H1 (cell line): ENCODE measurements at regions not wholly inside any gene's neighbourhood (a gene's known extent, or its start where the extent isn't known, plus 50 kb on each side); places are given as distances from the start of the nearest gene placed in this dataset.

Experiments
- CTCF ChIA-PET: fragments of 300-600 bp; sonication (Branson Sonifier 250); formaldehyde crosslinking; loops from one replicate; lab custom pipeline; 2021; ENCODE audit not compliant: partially characterized antibody; lab: Charles Lee
- POLR2A ChIA-PET: fragments of 300-600 bp; sonication (Branson Sonifier 250); formaldehyde crosslinking; loops from one replicate; lab custom pipeline; 2021; ENCODE audit warnings: inconsistent platforms; ENCODE audit not compliant: partially characterized antibody; lab: Charles Lee
- DNase-seq, 2 experiments: peaks; one replicate each; pipeline versions ENCODE4 v3.0.0 to v3.0.0-alpha.2; 2010 to 2022; ENCODE audit warnings: low spot score in 2 of 2, low read depth in 1 of 2, mixed read lengths in 1 of 2
- FAIRE-seq: peaks from 2 replicates; lab custom pipeline; 2011; peaks lifted over from hg19 to GRCh38; lab: Jason Lieb, UNC
- H2AFZ ChIP-seq: 2 replicates; pipeline ENCODE4 v1.8.1; 2012; ENCODE audit warnings: low read length, inconsistent platforms
- H2AK5ac ChIP-seq: 2 replicates; pipeline ENCODE4 v1.6.1; 2013; ENCODE audit warnings: low read depth, low read length
- H2BK120ac ChIP-seq: replicated peaks from 2 replicates; pipeline ENCODE3; 2013; ENCODE audit warnings: low read depth, low read length, inconsistent platforms
- H2BK12ac ChIP-seq: 2 replicates; pipeline ENCODE4 v1.6.1; 2013; ENCODE audit warnings: low read depth, low read length
- H2BK15ac ChIP-seq: 2 replicates; pipeline ENCODE4 v1.6.1; 2013; ENCODE audit warnings: low read length
- H2BK20ac ChIP-seq: 2 replicates; pipeline ENCODE4 v1.6.1; 2013; ENCODE audit warnings: low read length
- H2BK5ac ChIP-seq: 2 replicates; pipeline ENCODE4 v1.6.1; 2013; ENCODE audit warnings: low read depth, low read length
- H3K14ac ChIP-seq: 2 replicates; pipeline ENCODE4 v1.6.1; 2013; ENCODE audit warnings: inconsistent platforms; ENCODE audit not compliant: insufficient read length
- H3K18ac ChIP-seq: 2 replicates; pipeline ENCODE4 v1.6.1; 2013; ENCODE audit warnings: low read length; ENCODE audit errors: extremely low read depth
- H3K23ac ChIP-seq: 2 replicates; pipeline ENCODE4 v1.6.1; 2013; ENCODE audit warnings: inconsistent platforms; ENCODE audit not compliant: insufficient read length
- H3K23me2 ChIP-seq: 2 replicates; pipeline ENCODE4 v1.6.1; 2013; ENCODE audit warnings: low read depth, low read length
- H3K27ac ChIP-seq: 2 replicates; pipeline ENCODE4 v1.6.1; 2011; ENCODE audit warnings: low read depth, low read length, inconsistent platforms
- H3K27me3 ChIP-seq, 4 experiments: replicated peaks in 1 of 4; 1 replicate in 1 of 4; 2 replicates in 3 of 4; pipeline versions ENCODE4 v1.6.1 to v1.8.1; 2011 to 2013; ENCODE audit warnings: low read length in 3 of 4, mild to moderate bottlenecking in 3 of 4, inconsistent platforms in 2 of 4, mixed read lengths in 2 of 4, moderate library complexity in 1 of 4; ENCODE audit not compliant: control insufficient read depth in 3 of 4, insufficient read depth in 3 of 4; ENCODE audit errors: extremely low read depth in 1 of 4
- H3K36me3 ChIP-seq, 4 experiments: 2 replicates each; pipeline versions ENCODE4 v1.6.1 to v1.8.1; 2011 to 2013; ENCODE audit warnings: mild to moderate bottlenecking in 4 of 4, low read length in 3 of 4, moderate library complexity in 2 of 4, control low read depth in 1 of 4, inconsistent platforms in 1 of 4; ENCODE audit not compliant: insufficient read depth in 4 of 4, control insufficient read depth in 2 of 4
- H3K4ac ChIP-seq: replicated peaks from 2 replicates; pipeline ENCODE3; 2013; ENCODE audit warnings: low read length, low read depth, mixed read lengths, inconsistent platforms; ENCODE audit not compliant: insufficient read length
- H3K4me1 ChIP-seq, 4 experiments: replicated peaks in 1 of 4; 1 replicate in 1 of 4; 2 replicates in 3 of 4; pipeline versions ENCODE4 v1.6.1 to v1.8.1; 2011 to 2013; ENCODE audit warnings: low read length in 3 of 4, inconsistent platforms in 2 of 4, mixed read lengths in 1 of 4; ENCODE audit not compliant: insufficient read depth in 4 of 4, control insufficient read depth in 3 of 4
- H3K4me2 ChIP-seq, 2 experiments: 2 replicates each; pipeline versions ENCODE4 v1.6.1 to v1.8.1; 2011 to 2013; ENCODE audit warnings: low read depth in 2 of 2, low read length in 2 of 2, control low read depth in 1 of 2, inconsistent platforms in 1 of 2, mild to moderate bottlenecking in 1 of 2; ENCODE audit not compliant: insufficient read depth in 1 of 2
- H3K4me3 ChIP-seq, 4 experiments: fragments of 200-600, 300-600 bp in 1 of 4; sonication (generic), shearing (Covaris generic), sonication (Bioruptor Twin) in 1 of 4; 2 replicates each; pipeline versions ENCODE4 v1.5.1 to v1.8.1; 2011 to 2016; ENCODE audit warnings: low read length in 4 of 4, low read depth in 3 of 4, control low read depth in 2 of 4, inconsistent platforms in 2 of 4, mild to moderate bottlenecking in 2 of 4, mixed read lengths in 1 of 4, moderate library complexity in 1 of 4; ENCODE audit not compliant: insufficient read depth in 2 of 4; ENCODE audit errors: extremely low read depth in 1 of 4
- H3K56ac ChIP-seq: replicated peaks from 2 replicates; pipeline ENCODE3; 2013; ENCODE audit warnings: low read depth, mild to moderate bottlenecking, mixed read lengths, low read length, inconsistent platforms; ENCODE audit not compliant: insufficient read length
- H3K79me1 ChIP-seq: 2 replicates; pipeline ENCODE4 v1.6.1; 2013; ENCODE audit warnings: low read depth, low read length, control low read depth
- H3K79me2 ChIP-seq, 2 experiments: 2 replicates each; pipeline versions ENCODE4 v1.6.1 to v1.8.1; 2012 to 2013; ENCODE audit warnings: low read length in 2 of 2, mild to moderate bottlenecking in 2 of 2, inconsistent platforms in 1 of 2; ENCODE audit not compliant: insufficient read depth in 2 of 2, control insufficient read depth in 1 of 2
- H3K9ac ChIP-seq, 4 experiments: replicated peaks in 1 of 4; 1 replicate in 1 of 4; 2 replicates in 3 of 4; pipeline versions ENCODE4 v1.6.1 to v1.8.1; 2011 to 2013; ENCODE audit warnings: low read depth in 3 of 4, low read length in 3 of 4, control low read depth in 2 of 4, mild to moderate bottlenecking in 2 of 4, moderate library complexity in 2 of 4, inconsistent platforms in 1 of 4; ENCODE audit errors: extremely low read depth in 1 of 4
- H3K9me3 ChIP-seq, 2 experiments: 2 replicates each; pipeline versions ENCODE4 v1.6.1 to v1.8.1; 2012 to 2013; ENCODE audit warnings: mild to moderate bottlenecking in 2 of 2, moderate library complexity in 2 of 2, control low read depth in 1 of 2, inconsistent platforms in 1 of 2, low read depth in 1 of 2, low read length in 1 of 2, mixed read lengths in 1 of 2; ENCODE audit not compliant: insufficient read depth in 2 of 2
- H4K20me1 ChIP-seq, 2 experiments: replicated peaks in 1 of 2; 2 replicates each; pipeline versions ENCODE3 to v1.8.1; 2011 to 2013; ENCODE audit warnings: inconsistent platforms in 2 of 2, low read length in 2 of 2, mild to moderate bottlenecking in 1 of 2; ENCODE audit not compliant: insufficient read depth in 2 of 2, control insufficient read depth in 1 of 2
- H4K5ac ChIP-seq: 2 replicates; pipeline ENCODE4 v1.6.1; 2013; ENCODE audit warnings: low read length, low read depth, mixed read lengths, inconsistent platforms; ENCODE audit not compliant: insufficient read length
- H4K8ac ChIP-seq: 2 replicates; pipeline ENCODE4 v1.8.0; 2013; ENCODE audit warnings: mild to moderate bottlenecking, moderate library complexity, low read length, inconsistent platforms; ENCODE audit not compliant: insufficient read depth; ENCODE audit errors: extremely low read depth
- H4K91ac ChIP-seq: replicated peaks from 2 replicates; pipeline ENCODE3; 2013; ENCODE audit warnings: low read length, mixed read lengths, inconsistent platforms; ENCODE audit not compliant: insufficient read length
- FOSL1 ChIP-seq: IDR thresholded peaks from 2 replicates; pipeline ENCODE4 v1.6.1; 2011; ENCODE audit warnings: mild to moderate bottlenecking, low read depth, low read length, moderate library complexity; ENCODE audit not compliant: insufficient read depth
- RBBP5 ChIP-seq: IDR thresholded peaks from 2 replicates; pipeline ENCODE4 v1.7.1; 2012; ENCODE audit warnings: low read depth, mild to moderate bottlenecking, inconsistent platforms, low read length, moderate library complexity, borderline replicate concordance
- whole genome bisulfite sequencing, 2 experiments: shearing (Covaris generic) in 1 of 2; methylation state at CpG; one replicate each; pipeline versions ENCODE4 v1.1.6 to v1.1.7; 2013 to 2015; ENCODE audit warnings: low lambda C conversion rate in 2 of 2, mixed read lengths in 2 of 2, inconsistent platforms in 1 of 2, low coverage in 1 of 2, missing lambda C conversion rate in 1 of 2; ENCODE audit not compliant: insufficient replicate concordance in 2 of 2, insufficient coverage in 1 of 2, insufficient read length in 1 of 2; ENCODE audit errors: extremely low coverage in 1 of 2, missing lambda C conversion rate in 1 of 2; 5-methylcytosine and 5-hydroxymethylcytosine counted together

DNA sequence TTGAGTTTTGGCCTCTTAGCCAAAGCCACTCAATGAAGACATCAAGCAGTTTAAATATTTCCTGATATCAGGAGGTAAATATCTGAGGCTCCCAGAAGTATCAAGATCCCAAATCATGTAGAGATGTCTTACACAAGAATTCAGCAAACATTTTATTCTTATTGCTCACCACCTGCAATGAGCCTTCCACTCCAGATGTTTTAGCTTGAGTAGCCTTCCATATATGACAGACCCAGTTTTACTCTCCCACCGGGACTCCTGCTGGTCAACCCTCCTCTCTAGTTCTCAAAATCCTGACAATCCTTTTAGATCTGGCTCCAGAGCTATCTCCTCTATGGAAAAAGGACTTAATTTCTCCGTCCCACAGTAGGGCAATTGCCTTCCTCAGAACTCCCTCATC lies 404.4 kb downstream of the KCNA4 start:
- H3K4ac ChIP-seq: no peak overlapping the region
- CTCF ChIA-PET: interaction anchor here (1.1 to 2.1 kb wide), 2 partner anchors 16 to 22 kb away, joined by 3 to 7 read pairs; no protein-coding TSS in a partner anchor
- FAIRE-seq (no peak), DNase-seq (no peak)
- no peak overlapping the region for H3K56ac ChIP-seq
- no peak overlapping the region for H3K9ac ChIP-seq
- H3K79me2 ChIP-seq: no peaks in the 10 kb centered on the region
- H2BK15ac ChIP-seq: no peak overlapping the region
- WGBS, 2 experiments: 93% methylated on average over 2 of the region's 2 CpGs; no CpG with 5 or more reads in 1 of the 2 experiments
- no peaks in the 10 kb centered on the region for H3K4me1 ChIP-seq
- TF ChIP-seq RBBP5 (no peak), FOSL1 (no peak)
- no peak overlapping the region for H3K4me3 ChIP-seq
- no peaks in the 10 kb centered on the region for H3K9me3 ChIP-seq
- H4K20me1 ChIP-seq: no peaks in the 10 kb centered on the region
- no peak overlapping the region for H3K4me2 ChIP-seq
- no peak overlapping the region for H2AFZ ChIP-seq
- H4K8ac ChIP-seq: no peak overlapping the region
- no peaks in the 10 kb centered on the region for H3K36me3 ChIP-seq
- no peak overlapping the region for H4K91ac ChIP-seq
- no peaks in the 10 kb centered on the region for H3K79me1 ChIP-seq
- no peak overlapping the region for H2BK5ac ChIP-seq
- H2BK20ac ChIP-seq: no peak overlapping the region
- H3K14ac ChIP-seq: no peak overlapping the region
- no peak overlapping the region for H2BK12ac ChIP-seq
- POLR2A ChIA-PET: interaction anchor here (0.7 kb wide), 1 partner anchor 10 kb away, joined by 4 read pairs; no protein-coding TSS in a partner anchor
- no peaks in the 10 kb centered on the region for H3K27me3 ChIP-seq
- no peak overlapping the region for H2BK120ac ChIP-seq
- H3K23ac ChIP-seq: no peak overlapping the region
- no peaks in the 10 kb centered on the region for H3K23me2 ChIP-seq
- no peak overlapping the region for H2AK5ac ChIP-seq
- H4K5ac ChIP-seq: no peak overlapping the region
- no peak overlapping the region for H3K27ac ChIP-seq
- no peak overlapping the region for H3K18ac ChIP-seq
